GM19468 (cell line): ENCODE measurements at regions not wholly inside any gene's neighbourhood (a gene's known extent, or its start where the extent isn't known, plus 50 kb on each side); places are given as distances from the start of the nearest gene placed in this dataset.
"Not testable (repeated sequence)": the region's sequence is repeated elsewhere in the genome, so short reads cannot be mapped to it uniquely, and the experiment has no call there.

Source experiments
- ATAC-seq: cut with Tn5 transposase; IDR thresholded peaks from one replicate; pipeline ENCODE4 v1.9.1; 2021; ENCODE audit warnings: mild to moderate bottlenecking, moderate library complexity, moderate number of reproducible peaks; ENCODE audit not compliant: unreplicated experiment; ENCODE audit errors: extremely low read depth

- no peak for ATAC-seq
Observed at GRCh38 chr13:66154976-66155375, 1075.2 kb downstream of the PCDH9 start.

GRCh38 chr13:66154354-66154753, 1075.8 kb downstream of the PCDH9 start:
- ATAC-seq: no peak

DNA sequence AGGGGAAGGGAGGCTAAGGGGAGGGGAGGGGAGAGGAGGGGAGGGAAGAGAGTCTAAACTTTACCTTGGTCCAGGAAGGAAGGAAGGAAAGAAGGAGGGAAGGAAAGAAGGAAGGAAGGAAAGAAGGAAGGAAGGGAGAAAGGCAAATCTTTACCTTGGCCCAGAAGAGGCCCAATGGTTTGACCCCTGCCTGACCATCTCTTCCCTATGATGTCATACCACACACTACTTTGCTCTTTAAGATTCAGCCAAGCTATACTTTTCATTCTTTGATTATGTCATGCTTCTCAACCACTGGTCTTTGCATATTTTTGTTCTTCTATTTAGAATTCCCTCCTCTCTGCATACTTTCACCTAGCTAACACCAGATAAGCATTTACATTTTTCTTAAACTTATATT, 1077.5 kb downstream of the PCDH9 start:
- no peak for ATAC-seq

DNA sequence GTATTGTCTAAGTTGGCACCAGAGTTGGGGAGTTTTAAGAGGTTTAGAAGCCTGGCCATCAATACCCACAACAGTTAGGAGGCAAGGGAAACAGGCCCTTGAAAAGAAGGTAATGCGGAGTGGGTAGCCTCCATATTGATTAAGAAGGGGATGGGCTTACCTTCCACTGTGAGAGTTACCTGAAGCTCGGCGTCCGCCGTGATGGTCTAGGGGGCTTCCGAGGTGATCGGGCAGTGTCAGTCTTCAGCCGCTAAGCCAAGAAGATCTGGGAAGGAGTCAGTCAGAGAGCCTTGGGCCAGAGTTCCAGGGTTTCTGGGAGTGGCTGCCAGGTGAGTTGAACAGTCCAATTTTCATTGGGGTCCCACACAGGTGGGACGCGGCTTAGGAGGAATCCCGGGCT, 1085.8 kb downstream of the PCDH9 start:
- not testable (repeated sequence) for ATAC-seq

- no peak for ATAC-seq
Observed at GRCh38 chr13:66139701-66140100, 1090.4 kb downstream of the PCDH9 start.

- no peak for ATAC-seq
Observed at GRCh38 chr13:66139250-66139649, 1090.9 kb downstream of the PCDH9 start.

- peak; percentile 94 for ATAC-seq
Observed at GRCh38 chr13:66138172-66138811, 1091.8 kb downstream of the PCDH9 start.

DNA sequence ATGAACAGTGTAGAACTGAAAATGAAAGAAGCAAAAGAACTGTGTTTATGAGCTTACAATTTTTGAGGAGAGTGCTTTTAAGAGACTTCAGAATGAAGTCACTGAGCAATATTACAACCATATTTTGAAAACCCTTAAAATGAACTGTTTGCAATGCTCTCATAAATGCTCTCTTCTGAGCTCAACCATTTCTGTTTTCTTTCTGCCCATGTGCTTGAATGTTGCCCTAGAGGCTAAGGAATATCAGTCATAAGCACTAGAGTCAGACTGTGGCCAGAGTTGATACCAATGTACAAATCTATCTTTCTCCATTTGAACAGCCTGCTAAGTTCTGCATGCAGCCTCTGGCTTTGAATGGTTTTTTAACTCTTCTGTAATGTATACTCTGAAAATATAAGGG, 1092.8 kb downstream of the PCDH9 start:
- ATAC-seq: no peak

DNA sequence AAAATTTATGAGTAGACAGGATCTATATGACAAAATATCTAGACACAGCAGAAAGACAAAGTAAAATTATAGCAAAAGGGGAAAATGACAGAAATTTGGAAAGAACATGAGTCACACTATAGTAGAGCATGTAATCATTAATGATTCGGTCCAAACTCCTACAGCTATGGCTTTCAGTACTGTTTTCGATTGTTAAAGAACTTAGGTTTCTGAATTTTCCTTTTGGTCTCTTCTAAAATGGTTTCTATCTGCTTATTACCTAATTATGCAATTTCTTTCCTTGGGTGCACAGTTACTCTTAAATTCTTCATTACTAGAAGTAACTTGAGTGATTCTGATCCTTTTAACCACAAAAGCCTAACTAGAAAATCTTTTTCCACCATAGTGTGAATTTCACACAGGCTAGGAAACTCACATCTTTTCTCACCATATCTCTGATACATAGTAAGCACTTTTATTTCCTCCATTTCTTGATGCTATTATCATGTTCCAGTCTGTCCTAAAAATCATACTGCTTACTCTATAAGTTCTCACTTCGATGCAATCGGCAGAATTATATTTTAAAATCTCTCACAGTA, 1101.4 kb downstream of the PCDH9 start:
- peak; percentile 95 for ATAC-seq

DNA sequence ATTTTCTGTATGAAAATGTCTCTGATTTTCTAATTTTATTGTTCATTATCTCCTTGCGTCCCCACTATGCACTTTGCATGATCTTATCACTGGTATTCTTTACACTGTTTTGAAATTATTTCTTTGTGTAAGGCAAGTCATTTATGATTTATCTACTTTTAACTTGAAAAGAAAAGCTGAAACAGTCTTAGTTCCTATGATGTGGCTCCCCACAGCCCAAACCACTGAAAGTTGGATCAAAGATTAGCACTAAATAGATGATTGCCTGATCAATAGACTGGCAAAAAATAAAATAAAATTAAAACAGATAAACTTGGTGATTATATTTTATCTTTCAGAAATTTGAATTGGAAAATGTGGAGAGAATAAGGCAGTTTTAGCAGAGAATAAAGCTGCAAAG, 1101.9 kb downstream of the PCDH9 start:
- no peak for ATAC-seq

- no peak for ATAC-seq
Observed at GRCh38 chr13:66117563-66117962, 1112.6 kb downstream of the PCDH9 start.

DNA sequence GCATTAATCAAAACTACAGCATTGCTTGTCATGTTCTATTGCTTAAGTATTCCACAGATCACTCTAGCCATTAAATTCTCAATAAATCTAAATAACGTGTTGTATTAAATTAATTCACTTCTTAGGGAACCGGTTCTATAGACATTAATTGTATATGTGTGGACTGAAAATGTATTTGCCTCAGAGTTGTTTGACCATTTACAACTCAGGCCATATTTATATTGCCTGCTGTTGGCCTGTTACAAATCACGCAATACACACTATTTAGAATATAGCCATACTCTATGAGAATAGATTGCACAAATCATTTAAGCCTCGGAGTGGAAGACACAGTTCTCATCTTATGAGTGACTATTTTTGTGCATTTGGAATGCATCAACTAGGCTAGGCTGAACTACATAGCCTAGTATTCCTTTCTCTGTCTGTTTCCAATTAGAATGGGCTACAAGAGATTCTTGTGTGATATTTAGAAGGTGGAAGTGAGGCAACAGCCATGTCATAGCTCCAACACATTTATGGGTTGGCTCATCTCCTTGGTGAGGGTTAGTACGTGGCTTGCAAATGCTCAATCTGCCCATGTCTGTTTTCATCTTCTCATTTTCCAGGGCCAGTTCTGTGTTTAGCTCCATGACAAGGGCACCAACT, 1116.1 kb downstream of the PCDH9 start:
- ATAC-seq: no peak

DNA sequence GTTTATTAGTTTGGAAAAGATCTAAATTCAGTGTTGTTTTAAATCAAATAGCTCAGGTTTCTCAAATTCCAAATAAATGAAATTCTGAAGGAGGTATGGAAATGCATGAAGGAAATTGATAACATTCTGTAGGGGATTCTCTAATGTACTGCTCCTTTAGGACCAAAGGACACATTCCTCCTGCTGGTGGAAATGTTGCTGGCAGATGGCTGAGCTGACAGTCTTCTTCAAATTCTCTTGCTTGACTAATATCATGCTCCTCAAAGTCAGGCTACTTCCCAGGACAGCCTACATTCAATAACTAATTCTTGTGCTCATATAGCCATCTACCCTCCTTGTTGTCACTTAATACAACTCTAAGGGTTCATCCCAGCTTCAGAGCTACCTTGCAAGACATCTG, 1118.5 kb downstream of the PCDH9 start:
- no peak for ATAC-seq

DNA sequence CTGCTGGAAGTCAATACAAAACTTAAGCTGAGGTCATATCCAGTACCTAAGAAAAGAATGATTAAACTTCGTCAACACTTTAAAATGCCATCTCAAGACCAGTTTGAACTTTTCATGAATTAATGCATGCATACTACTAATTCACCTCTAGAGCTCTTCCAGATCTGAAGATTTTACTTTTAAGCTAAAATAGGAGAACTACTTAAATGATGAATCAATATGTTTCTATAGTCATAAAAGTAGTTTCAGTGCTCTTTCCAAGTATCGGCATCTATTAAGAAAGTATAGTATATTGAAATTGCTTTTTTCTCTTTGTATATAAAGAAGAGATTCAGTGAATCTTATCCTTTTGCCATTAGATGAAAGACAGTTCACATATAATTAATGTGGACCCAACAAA, 1123.9 kb downstream of the PCDH9 start:
- ATAC-seq: no peak

- no peak for ATAC-seq
Observed at GRCh38 chr13:66102864-66103263, 1127.3 kb downstream of the PCDH9 start.

DNA sequence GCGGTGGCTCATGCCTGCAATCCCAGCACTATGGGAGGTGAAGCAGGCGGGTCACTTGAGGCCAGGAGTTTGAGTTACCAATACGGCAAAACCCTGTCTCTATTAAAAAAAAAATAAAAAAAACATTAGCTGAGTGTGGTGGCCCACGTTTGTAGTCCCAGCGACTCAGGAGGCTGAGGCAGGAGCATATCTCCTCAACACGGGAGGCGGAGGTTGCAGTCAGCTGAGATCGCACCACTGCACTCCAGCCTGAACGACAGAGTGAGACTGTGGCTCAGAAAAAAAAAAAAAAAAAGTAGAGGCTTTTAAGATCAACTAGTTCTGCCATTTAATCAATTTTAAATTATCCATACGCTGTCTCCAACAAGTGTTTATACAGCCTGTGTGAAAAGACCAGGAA, 1130.3 kb downstream of the PCDH9 start:
- no peak for ATAC-seq

DNA sequence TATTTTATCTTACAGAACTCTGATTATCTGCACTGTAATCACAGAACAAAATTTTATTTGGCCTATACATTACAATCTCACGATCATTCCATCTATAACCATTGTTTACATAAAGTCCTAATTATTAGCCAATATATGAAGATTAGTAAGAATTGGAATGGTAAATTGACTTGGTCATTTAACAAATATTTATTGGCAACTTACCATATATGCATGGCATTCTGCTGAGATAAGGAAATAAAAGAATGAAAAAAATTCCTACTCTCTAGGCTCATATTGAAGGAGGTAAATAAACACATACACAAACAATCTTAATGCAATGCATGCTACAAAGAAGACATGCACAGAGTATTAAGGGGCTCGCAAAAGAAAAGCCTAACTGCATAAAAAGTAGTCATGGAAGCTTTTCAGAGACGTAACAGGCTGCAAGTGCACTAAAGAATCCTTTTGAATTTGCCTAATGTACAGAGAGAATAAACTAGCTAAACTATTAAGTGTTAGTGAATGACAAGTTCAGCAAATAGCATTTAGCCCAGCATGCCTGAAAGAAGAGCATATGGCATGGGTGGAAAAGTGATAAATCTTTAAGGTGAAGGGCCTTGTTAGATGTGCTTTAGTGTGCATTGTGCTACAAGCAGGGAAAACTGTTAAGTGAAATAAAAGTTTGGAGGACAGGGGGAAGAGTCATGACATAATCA, 1131.1 kb downstream of the PCDH9 start:
- no peak for ATAC-seq

DNA sequence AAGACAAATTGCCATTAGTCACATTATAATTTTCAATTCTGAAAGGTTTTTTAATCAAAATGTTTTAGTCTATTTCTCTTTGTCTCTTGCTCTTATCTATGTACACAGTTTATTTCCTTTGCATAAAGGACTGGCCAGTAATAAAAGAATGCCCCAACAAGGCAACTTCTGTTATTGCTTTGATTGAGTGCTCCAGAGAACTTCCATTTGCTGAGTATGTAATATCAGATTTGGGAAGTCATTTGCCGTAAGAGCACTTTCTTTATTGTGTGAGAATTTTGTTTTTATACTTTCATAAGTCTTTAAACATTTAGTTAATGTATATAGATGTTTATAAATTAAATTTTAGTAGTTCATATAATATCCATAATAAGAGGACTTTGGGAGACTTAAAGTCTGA, 1140.4 kb downstream of the PCDH9 start:
- ATAC-seq: no peak

DNA sequence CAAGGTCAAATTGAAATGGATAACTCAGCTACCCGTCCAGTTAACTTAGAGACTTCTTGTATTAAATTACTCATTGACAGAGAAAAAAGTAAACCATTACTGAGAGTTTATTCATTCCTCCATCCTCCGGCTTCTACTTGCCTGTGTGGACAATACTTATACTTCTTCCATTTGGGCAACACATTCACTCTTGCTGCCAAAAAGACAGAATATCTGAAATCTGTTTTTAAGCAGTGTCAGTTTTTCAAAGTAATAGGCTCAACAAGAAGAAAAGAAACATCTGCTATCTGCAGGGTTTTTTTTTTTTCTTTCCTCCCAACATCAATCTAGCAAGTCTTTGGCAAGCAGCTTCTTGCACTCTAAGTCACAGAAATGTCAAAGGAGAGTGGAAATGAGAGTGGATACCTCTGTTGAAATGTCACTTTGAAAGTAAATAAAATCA, 1142.8 kb downstream of the PCDH9 start:
- no peak for ATAC-seq

- ATAC-seq: no peak
Observed at GRCh38 chr13:66077132-66077689, 1152.9 kb downstream of the PCDH9 start.

- no peak for ATAC-seq
Observed at GRCh38 chr13:66076417-66076816, 1153.7 kb downstream of the PCDH9 start.
